ENCODE measurements at regions not wholly inside any gene's neighbourhood (a gene's known extent, or its start where the extent isn't known, plus 50 kb on each side); places are given as distances from the start of the nearest gene placed in this dataset.
A peak's percentile ranks its signal among the peaks of the same experiment; 100 is the strongest.

DNA sequence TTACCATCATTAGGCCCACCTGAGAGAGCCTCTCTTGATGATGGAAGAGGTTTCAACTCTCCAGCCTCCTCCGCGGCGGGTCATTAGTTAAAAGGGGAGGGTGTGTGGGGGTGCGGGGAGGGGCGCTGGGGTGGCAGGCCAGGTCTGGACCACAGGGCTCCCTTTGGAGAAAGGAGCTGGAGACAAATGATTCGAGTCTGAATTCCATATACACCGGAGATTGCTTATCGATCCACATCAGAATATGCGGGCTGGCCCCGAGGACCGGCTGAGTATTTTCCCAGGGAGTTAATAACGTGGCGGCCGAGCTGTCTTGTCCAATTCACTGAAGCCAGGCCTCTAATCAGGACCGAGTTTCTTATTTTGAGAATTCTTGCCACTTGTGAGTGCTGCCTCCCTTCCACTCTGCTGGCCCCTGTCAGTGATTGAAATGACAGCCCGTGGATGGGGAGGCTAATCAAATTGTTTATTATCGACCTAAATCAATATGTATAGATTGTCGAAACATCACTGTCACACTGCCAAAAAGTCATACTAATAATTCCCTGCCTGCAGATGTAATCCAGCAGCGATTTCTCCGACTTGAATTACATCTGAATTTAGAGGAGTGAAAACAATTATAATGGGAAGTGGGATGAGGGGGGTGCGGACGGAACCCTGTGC is 202.7 kb downstream of the SALL1 start:
- Histone ChIP-seq H3K27me3 (ENCODE audit: control insufficient read depth, insufficient read depth, low read length) (no peaks in the 10 kb centered on the region), H3K36me3 (ENCODE audit: control insufficient read depth, insufficient read depth, low read length) (no peaks in the 10 kb centered on the region), H3K9me3 (replicated peaks; ENCODE audit: control insufficient read depth, low read depth, low read length) (no peaks in the 10 kb centered on the region), H3K4me3 (ENCODE audit: low read length) (no peak overlapping the region), H3K27ac (ENCODE audit: low read length) (no peak overlapping the region), H3K4me1 (ENCODE audit: control insufficient read depth, insufficient read depth, low read length) (no peaks in the 10 kb centered on the region)
- WGBS (ENCODE audit: insufficient coverage) = 51% methylated on average over 15 of the region's 22 CpGs
- DNase-seq = no peak

DNA sequence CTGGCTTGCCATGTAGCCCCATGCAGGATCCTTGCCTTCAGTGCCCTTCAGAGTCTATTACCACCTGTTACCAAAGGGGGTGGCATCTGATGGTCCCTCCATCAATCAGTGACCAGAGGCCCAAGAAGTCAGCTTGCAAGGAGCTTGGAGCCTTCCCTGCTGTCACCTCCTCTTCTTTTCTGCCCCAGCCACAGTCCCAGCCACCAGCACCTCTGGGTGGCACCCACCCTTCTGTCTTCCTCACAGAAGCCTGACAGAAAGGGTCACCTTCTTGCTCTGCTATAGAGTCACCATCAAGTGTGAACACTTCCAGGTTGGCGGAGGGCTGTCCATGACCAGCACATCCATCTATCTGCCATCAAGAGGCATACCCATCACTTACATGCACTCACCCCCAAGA is 203.2 kb downstream of the SALL1 start:
- no peaks in the 10 kb centered on the region for H3K27me3 ChIP-seq (ENCODE audit: control insufficient read depth, insufficient read depth, low read length)
- no peaks in the 10 kb centered on the region for H3K36me3 ChIP-seq (ENCODE audit: control insufficient read depth, insufficient read depth, low read length)
- no peaks in the 10 kb centered on the region for H3K4me1 ChIP-seq (ENCODE audit: control insufficient read depth, insufficient read depth, low read length)
- H3K4me3 ChIP-seq (ENCODE audit: low read length) = no peak overlapping the region
- no peaks in the 10 kb centered on the region for H3K9me3 ChIP-seq (replicated peaks; ENCODE audit: control insufficient read depth, low read depth, low read length)
- WGBS (ENCODE audit: insufficient coverage) = no CpG with 5 or more reads among the region's 1 CpG
- H3K27ac ChIP-seq (ENCODE audit: low read length) = no peak overlapping the region
- DNase-seq = no peak

DNA sequence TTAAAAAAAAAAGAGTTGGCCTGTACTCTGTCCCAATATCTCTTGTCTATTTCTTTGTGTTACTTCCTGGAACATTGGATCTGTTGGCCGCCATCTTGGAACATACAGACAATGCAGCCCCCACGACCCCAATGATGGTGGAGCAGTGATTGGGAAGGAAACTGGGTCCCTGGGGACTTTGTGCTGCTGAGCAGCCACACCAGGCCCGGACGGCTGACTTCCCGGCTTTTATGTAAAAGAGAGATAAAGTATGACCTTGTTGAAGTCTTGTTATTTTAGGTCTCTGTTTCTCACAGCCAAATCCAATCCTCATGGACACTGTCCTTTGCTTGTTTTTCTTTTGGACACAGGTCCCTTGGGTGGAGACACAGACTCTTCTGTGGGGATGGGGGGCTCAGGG is 204.5 kb downstream of the SALL1 start:
- Histone ChIP-seq H3K27me3 (ENCODE audit: control insufficient read depth, insufficient read depth, low read length) (no peaks in the 10 kb centered on the region), H3K4me1 (ENCODE audit: control insufficient read depth, insufficient read depth, low read length) (no peaks in the 10 kb centered on the region), H3K27ac (ENCODE audit: low read length) (no peak overlapping the region), H3K4me3 (ENCODE audit: low read length) (no peak overlapping the region), H3K36me3 (ENCODE audit: control insufficient read depth, insufficient read depth, low read length) (no peaks in the 10 kb centered on the region), H3K9me3 (replicated peaks; ENCODE audit: control insufficient read depth, low read depth, low read length) (no peaks in the 10 kb centered on the region)
- no peak for DNase-seq
- no CpG with 5 or more reads among the region's 5 CpGs for WGBS (ENCODE audit: insufficient coverage)

DNA sequence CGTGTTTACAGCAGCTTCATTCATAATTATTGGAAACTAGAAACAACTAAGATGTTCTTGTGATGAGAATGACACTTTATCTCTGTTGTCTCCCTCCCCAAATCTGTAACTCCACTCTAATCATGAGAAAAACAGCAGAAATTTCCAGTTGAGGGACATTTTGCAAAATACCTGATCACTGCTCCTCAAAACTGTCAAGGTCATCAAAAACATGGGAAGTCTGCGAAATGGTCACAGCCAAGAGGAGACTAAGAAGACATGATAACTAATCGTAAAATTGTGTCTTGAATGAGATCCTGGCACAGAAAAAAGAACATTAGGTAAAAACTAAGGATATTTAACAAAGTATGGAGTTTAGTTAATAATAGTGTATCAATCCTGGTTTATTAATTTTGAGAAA is 204.2 kb downstream of the CYLD start:
- DNase-seq = no peak
- no peak overlapping the region for H3K4me3 ChIP-seq (ENCODE audit: low read length)
- no peaks in the 10 kb centered on the region for H3K4me1 ChIP-seq (ENCODE audit: control insufficient read depth, insufficient read depth, low read length)
- no peaks in the 10 kb centered on the region for H3K36me3 ChIP-seq (ENCODE audit: control insufficient read depth, insufficient read depth, low read length)
- H3K27ac ChIP-seq (ENCODE audit: low read length) = no peak overlapping the region
- H3K9me3 ChIP-seq (replicated peaks; ENCODE audit: control insufficient read depth, low read depth, low read length) = no peaks in the 10 kb centered on the region
- no CpG with 5 or more reads among the region's 3 CpGs for WGBS (ENCODE audit: insufficient coverage)
- no peaks in the 10 kb centered on the region for H3K27me3 ChIP-seq (ENCODE audit: control insufficient read depth, insufficient read depth, low read length)

DNA sequence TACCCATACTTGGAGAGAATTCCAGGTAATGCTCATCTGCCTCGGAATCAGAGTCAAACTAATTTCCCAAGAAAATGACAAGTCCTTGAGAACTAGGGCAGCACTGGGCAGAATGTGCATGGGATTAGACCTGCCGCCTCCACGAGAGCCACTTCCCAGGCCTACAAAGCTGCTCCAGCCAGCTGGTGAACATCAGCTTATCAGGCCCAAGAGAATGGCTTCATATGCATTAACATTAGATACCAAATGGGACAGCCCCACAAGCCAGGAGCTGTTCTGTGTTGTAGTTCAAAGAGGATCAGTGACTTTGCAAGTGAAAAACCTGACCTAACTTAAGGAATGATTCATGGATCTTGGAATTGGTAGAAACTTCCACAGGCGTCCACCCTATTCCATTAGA is 203.3 kb downstream of the CYLD start:
- H3K36me3 ChIP-seq (ENCODE audit: control insufficient read depth, insufficient read depth, low read length) = no peaks in the 10 kb centered on the region
- no peak for DNase-seq
- H3K4me1 ChIP-seq (ENCODE audit: control insufficient read depth, insufficient read depth, low read length) = no peaks in the 10 kb centered on the region
- peaks cover under 1% of the 10 kb centered on the region for H3K27me3 ChIP-seq (ENCODE audit: control insufficient read depth, insufficient read depth, low read length)
- WGBS (ENCODE audit: insufficient coverage) = 72% methylated on average over 3 of the region's 4 CpGs
- H3K4me3 ChIP-seq (ENCODE audit: low read length) = no peak overlapping the region
- H3K27ac ChIP-seq (ENCODE audit: low read length) = no peak overlapping the region
- H3K9me3 ChIP-seq (replicated peaks; ENCODE audit: control insufficient read depth, low read depth, low read length) = no peaks in the 10 kb centered on the region

DNA sequence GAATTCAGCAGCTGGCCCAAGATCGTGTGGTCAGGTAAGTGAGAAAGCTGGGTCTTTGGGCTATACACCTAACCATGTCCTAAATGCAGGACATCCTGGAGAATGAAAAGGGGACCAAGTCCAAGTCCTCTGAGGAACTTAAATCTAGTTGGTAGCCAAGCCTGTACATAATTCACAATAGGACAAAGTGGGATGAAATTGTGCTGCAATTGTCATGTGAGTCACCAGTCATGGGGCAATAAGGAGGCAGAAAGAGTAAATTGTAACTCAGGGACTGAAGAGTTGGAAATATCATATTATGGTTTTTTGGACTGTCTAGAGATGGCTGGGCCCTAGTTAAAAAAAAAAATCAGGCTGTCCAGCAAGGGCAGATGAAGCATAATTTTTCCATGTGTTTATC is 202.6 kb downstream of the CYLD start:
- WGBS (ENCODE audit: insufficient coverage) = no CpG with 5 or more reads among the region's 1 CpG
- Histone ChIP-seq H3K4me3 (ENCODE audit: low read length) (no peak overlapping the region), H3K4me1 (ENCODE audit: control insufficient read depth, insufficient read depth, low read length) (no peaks in the 10 kb centered on the region), H3K9me3 (replicated peaks; ENCODE audit: control insufficient read depth, low read depth, low read length) (no peaks in the 10 kb centered on the region), H3K27me3 (ENCODE audit: control insufficient read depth, insufficient read depth, low read length) (peaks cover 2% of the 10 kb centered on the region), H3K27ac (ENCODE audit: low read length) (no peak overlapping the region), H3K36me3 (ENCODE audit: control insufficient read depth, insufficient read depth, low read length) (no peaks in the 10 kb centered on the region)
- DNase-seq = no peak

DNA sequence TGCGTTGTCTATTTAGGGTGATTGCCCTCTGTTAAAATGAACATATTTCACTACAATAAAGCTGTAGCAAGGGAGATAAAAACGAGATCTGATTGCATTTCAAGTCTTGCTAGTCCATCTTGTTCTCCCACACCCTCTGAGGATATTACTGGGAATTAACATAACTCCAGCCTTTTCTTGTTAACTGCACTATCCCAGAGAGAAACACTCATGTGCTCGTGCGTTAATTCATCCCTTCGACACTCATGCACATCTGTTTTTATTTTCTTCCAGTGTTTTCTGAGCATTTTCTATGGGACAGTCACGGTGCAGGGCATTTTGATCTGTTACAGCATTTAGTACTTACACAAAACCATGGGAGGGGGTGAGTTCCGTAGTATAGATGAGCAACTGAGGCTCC is 202.1 kb downstream of the CYLD start:
- Histone ChIP-seq H3K36me3 (ENCODE audit: control insufficient read depth, insufficient read depth, low read length) (no peaks in the 10 kb centered on the region), H3K9me3 (replicated peaks; ENCODE audit: control insufficient read depth, low read depth, low read length) (no peaks in the 10 kb centered on the region), H3K4me3 (ENCODE audit: low read length) (no peak overlapping the region), H3K27me3 (ENCODE audit: control insufficient read depth, insufficient read depth, low read length) (peaks cover 2% of the 10 kb centered on the region), H3K27ac (ENCODE audit: low read length) (no peak overlapping the region), H3K4me1 (ENCODE audit: control insufficient read depth, insufficient read depth, low read length) (no peaks in the 10 kb centered on the region)
- WGBS (ENCODE audit: insufficient coverage) = 0% methylated on average over 3 of the region's 7 CpGs
- peak; percentile 3 for DNase-seq

DNA sequence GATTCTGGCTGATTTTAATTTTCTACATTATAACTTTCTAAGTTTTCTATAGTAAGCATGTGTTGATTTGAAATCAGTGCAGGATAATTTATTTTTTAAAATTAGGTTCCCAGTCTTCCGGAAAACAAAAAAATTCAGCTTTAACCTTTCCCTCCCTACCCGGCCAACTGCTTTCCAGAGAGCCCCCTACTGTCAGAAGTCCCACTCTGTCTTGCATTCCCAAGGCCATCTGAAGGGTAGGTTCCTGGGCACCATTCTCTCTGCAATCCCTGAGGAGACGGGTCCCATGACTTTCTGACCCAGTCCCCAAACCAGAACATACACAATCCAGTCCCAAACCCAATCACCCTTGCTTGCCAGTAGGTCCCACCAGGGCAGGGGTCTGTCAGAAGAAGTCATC is 200.3 kb downstream of the CYLD start:
- Histone ChIP-seq H3K9me3 (replicated peaks; ENCODE audit: control insufficient read depth, low read depth, low read length) (no peaks in the 10 kb centered on the region), H3K27me3 (ENCODE audit: control insufficient read depth, insufficient read depth, low read length) (peaks cover 2% of the 10 kb centered on the region), H3K27ac (ENCODE audit: low read length) (no peak overlapping the region), H3K4me1 (ENCODE audit: control insufficient read depth, insufficient read depth, low read length) (no peaks in the 10 kb centered on the region), H3K4me3 (ENCODE audit: low read length) (no peak overlapping the region), H3K36me3 (ENCODE audit: control insufficient read depth, insufficient read depth, low read length) (no peaks in the 10 kb centered on the region)
- no peak for DNase-seq
- 73% methylated on average over 2 of the region's 3 CpGs for WGBS (ENCODE audit: insufficient coverage)

DNA sequence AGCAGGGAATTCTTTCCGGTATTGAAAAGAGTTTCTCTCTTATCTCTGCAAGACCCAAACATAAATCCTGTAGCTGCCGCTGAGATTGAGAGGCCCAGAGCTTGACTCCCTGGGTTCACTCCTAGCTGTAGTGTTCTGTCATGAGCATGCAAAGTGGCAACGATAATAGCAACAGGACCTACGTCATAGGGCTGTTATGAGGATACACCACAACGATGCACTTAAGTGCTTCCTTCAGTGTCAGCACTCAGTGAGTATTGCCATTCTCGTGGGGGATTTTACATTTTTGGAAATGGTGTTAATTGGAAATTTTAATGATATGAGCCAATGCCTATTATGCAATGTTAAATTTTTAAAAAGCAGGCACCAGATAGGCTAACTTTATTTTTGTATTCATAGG is 199.8 kb downstream of the CYLD start:
- H3K4me3 ChIP-seq (ENCODE audit: low read length) = no peak overlapping the region
- no peaks in the 10 kb centered on the region for H3K9me3 ChIP-seq (replicated peaks; ENCODE audit: control insufficient read depth, low read depth, low read length)
- 67% methylated on average over 4 of the region's 6 CpGs for WGBS (ENCODE audit: insufficient coverage)
- H3K27ac ChIP-seq (ENCODE audit: low read length) = no peak overlapping the region
- H3K36me3 ChIP-seq (ENCODE audit: control insufficient read depth, insufficient read depth, low read length) = no peaks in the 10 kb centered on the region
- H3K27me3 ChIP-seq (ENCODE audit: control insufficient read depth, insufficient read depth, low read length) = peaks cover 2% of the 10 kb centered on the region
- no peak for DNase-seq
- H3K4me1 ChIP-seq (ENCODE audit: control insufficient read depth, insufficient read depth, low read length) = no peaks in the 10 kb centered on the region

DNA sequence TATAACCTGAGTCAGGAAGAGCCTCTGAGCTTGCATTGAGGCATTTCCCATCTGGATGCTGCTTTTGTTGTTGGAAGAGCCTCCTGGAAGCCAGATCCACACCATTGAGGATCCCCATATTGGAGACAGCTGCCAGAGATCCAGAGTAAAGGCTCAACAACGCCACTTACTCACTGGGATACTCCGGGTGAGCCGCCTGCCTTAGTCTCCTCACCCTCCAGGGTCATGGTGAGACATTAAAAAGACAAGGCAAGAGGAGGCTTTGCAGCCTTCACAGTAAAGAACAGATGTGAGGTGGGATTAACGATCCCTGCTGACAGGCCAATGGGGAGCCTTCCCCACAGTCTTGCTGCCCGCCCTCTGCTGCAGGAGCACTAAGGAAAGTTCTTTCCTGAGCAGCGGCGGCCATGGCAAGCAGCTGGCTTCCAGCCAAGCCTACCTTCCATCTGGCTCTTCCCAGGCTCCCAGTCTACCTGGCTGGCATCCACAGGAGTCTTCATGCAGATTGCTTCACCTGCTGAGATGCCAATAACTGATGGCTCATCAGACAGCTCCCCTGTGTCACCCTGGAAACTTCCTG is 198.5 kb downstream of the CYLD start:
- H3K4me3 ChIP-seq (ENCODE audit: low read length) = no peak overlapping the region
- H3K27ac ChIP-seq (ENCODE audit: low read length) = no peak overlapping the region
- H3K27me3 ChIP-seq (ENCODE audit: control insufficient read depth, insufficient read depth, low read length) = peaks cover 2% of the 10 kb centered on the region
- no peaks in the 10 kb centered on the region for H3K36me3 ChIP-seq (ENCODE audit: control insufficient read depth, insufficient read depth, low read length)
- no peaks in the 10 kb centered on the region for H3K9me3 ChIP-seq (replicated peaks; ENCODE audit: control insufficient read depth, low read depth, low read length)
- 16% methylated on average over 5 of the region's 7 CpGs for WGBS (ENCODE audit: insufficient coverage)
- H3K4me1 ChIP-seq (ENCODE audit: control insufficient read depth, insufficient read depth, low read length) = no peaks in the 10 kb centered on the region
- no peak for DNase-seq

DNA sequence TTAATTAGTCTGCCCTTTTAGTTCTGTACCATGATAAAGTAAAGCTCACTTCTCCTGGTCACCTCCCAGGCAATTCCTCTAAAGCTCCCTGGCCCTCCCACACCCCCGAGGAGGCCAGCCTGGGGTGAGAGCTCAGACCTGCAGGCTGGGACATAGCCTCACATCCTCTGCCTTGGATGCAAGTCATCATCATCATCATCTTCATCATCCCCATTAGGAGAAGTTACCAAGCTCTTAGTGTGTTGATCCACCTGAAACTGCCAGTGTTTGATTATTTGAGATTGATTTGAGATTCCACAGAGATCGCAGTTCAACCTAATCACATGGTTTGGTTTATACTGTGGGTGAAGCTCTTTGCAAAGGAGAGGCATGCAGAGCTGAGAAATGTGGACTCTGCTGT is 197.5 kb downstream of the CYLD start:
- 100% methylated on average over 1 of the region's 2 CpGs for WGBS (ENCODE audit: insufficient coverage)
- H3K4me3 ChIP-seq (ENCODE audit: low read length) = no peak overlapping the region
- no peaks in the 10 kb centered on the region for H3K4me1 ChIP-seq (ENCODE audit: control insufficient read depth, insufficient read depth, low read length)
- H3K27ac ChIP-seq (ENCODE audit: low read length) = no peak overlapping the region
- peaks cover 2% of the 10 kb centered on the region for H3K27me3 ChIP-seq (ENCODE audit: control insufficient read depth, insufficient read depth, low read length)
- no peak for DNase-seq
- H3K9me3 ChIP-seq (replicated peaks; ENCODE audit: control insufficient read depth, low read depth, low read length) = no peaks in the 10 kb centered on the region
- H3K36me3 ChIP-seq (ENCODE audit: control insufficient read depth, insufficient read depth, low read length) = no peaks in the 10 kb centered on the region
